H1 (cell line): ENCODE measurements at regions not wholly inside any gene's neighbourhood (a gene's known extent, or its start where the extent isn't known, plus 50 kb on each side); places are given as distances from the start of the nearest gene placed in this dataset.
"Not testable (repeated sequence)": the region's sequence is repeated elsewhere in the genome, so short reads cannot be mapped to it uniquely, and the experiment has no call there.

Experiments
- CTCF ChIA-PET: fragments of 300-600 bp; sonication (Branson Sonifier 250); formaldehyde crosslinking; loops from one replicate; lab custom pipeline; 2021; ENCODE audit not compliant: partially characterized antibody; lab: Charles Lee
- POLR2A ChIA-PET: fragments of 300-600 bp; sonication (Branson Sonifier 250); formaldehyde crosslinking; loops from one replicate; lab custom pipeline; 2021; ENCODE audit warnings: inconsistent platforms; ENCODE audit not compliant: partially characterized antibody; lab: Charles Lee
- DNase-seq, 2 experiments: peaks; one replicate each; pipeline versions ENCODE4 v3.0.0 to v3.0.0-alpha.2; 2010 to 2022; ENCODE audit warnings: low spot score in 2 of 2, low read depth in 1 of 2, mixed read lengths in 1 of 2
- FAIRE-seq: peaks from 2 replicates; lab custom pipeline; 2011; peaks lifted over from hg19 to GRCh38; lab: Jason Lieb, UNC
- H2AFZ ChIP-seq: 2 replicates; pipeline ENCODE4 v1.8.1; 2012; ENCODE audit warnings: low read length, inconsistent platforms
- H2AK5ac ChIP-seq: 2 replicates; pipeline ENCODE4 v1.6.1; 2013; ENCODE audit warnings: low read depth, low read length
- H2BK120ac ChIP-seq: replicated peaks from 2 replicates; pipeline ENCODE3; 2013; ENCODE audit warnings: low read depth, low read length, inconsistent platforms
- H2BK12ac ChIP-seq: 2 replicates; pipeline ENCODE4 v1.6.1; 2013; ENCODE audit warnings: low read depth, low read length
- H2BK15ac ChIP-seq: 2 replicates; pipeline ENCODE4 v1.6.1; 2013; ENCODE audit warnings: low read length
- H2BK20ac ChIP-seq: 2 replicates; pipeline ENCODE4 v1.6.1; 2013; ENCODE audit warnings: low read length
- H2BK5ac ChIP-seq: 2 replicates; pipeline ENCODE4 v1.6.1; 2013; ENCODE audit warnings: low read depth, low read length
- H3K14ac ChIP-seq: 2 replicates; pipeline ENCODE4 v1.6.1; 2013; ENCODE audit warnings: inconsistent platforms; ENCODE audit not compliant: insufficient read length
- H3K18ac ChIP-seq: 2 replicates; pipeline ENCODE4 v1.6.1; 2013; ENCODE audit warnings: low read length; ENCODE audit errors: extremely low read depth
- H3K23ac ChIP-seq: 2 replicates; pipeline ENCODE4 v1.6.1; 2013; ENCODE audit warnings: inconsistent platforms; ENCODE audit not compliant: insufficient read length
- H3K23me2 ChIP-seq: 2 replicates; pipeline ENCODE4 v1.6.1; 2013; ENCODE audit warnings: low read depth, low read length
- H3K27ac ChIP-seq: 2 replicates; pipeline ENCODE4 v1.6.1; 2011; ENCODE audit warnings: low read depth, low read length, inconsistent platforms
- H3K27me3 ChIP-seq, 4 experiments: replicated peaks in 1 of 4; 1 replicate in 1 of 4; 2 replicates in 3 of 4; pipeline versions ENCODE4 v1.6.1 to v1.8.1; 2011 to 2013; ENCODE audit warnings: low read length in 3 of 4, mild to moderate bottlenecking in 3 of 4, inconsistent platforms in 2 of 4, mixed read lengths in 2 of 4, moderate library complexity in 1 of 4; ENCODE audit not compliant: control insufficient read depth in 3 of 4, insufficient read depth in 3 of 4; ENCODE audit errors: extremely low read depth in 1 of 4
- H3K36me3 ChIP-seq, 4 experiments: 2 replicates each; pipeline versions ENCODE4 v1.6.1 to v1.8.1; 2011 to 2013; ENCODE audit warnings: mild to moderate bottlenecking in 4 of 4, low read length in 3 of 4, moderate library complexity in 2 of 4, control low read depth in 1 of 4, inconsistent platforms in 1 of 4; ENCODE audit not compliant: insufficient read depth in 4 of 4, control insufficient read depth in 2 of 4
- H3K4ac ChIP-seq: replicated peaks from 2 replicates; pipeline ENCODE3; 2013; ENCODE audit warnings: low read length, low read depth, mixed read lengths, inconsistent platforms; ENCODE audit not compliant: insufficient read length
- H3K4me1 ChIP-seq, 4 experiments: replicated peaks in 1 of 4; 1 replicate in 1 of 4; 2 replicates in 3 of 4; pipeline versions ENCODE4 v1.6.1 to v1.8.1; 2011 to 2013; ENCODE audit warnings: low read length in 3 of 4, inconsistent platforms in 2 of 4, mixed read lengths in 1 of 4; ENCODE audit not compliant: insufficient read depth in 4 of 4, control insufficient read depth in 3 of 4
- H3K4me2 ChIP-seq, 2 experiments: 2 replicates each; pipeline versions ENCODE4 v1.6.1 to v1.8.1; 2011 to 2013; ENCODE audit warnings: low read depth in 2 of 2, low read length in 2 of 2, control low read depth in 1 of 2, inconsistent platforms in 1 of 2, mild to moderate bottlenecking in 1 of 2; ENCODE audit not compliant: insufficient read depth in 1 of 2
- H3K4me3 ChIP-seq, 4 experiments: fragments of 200-600, 300-600 bp in 1 of 4; sonication (generic), shearing (Covaris generic), sonication (Bioruptor Twin) in 1 of 4; 2 replicates each; pipeline versions ENCODE4 v1.5.1 to v1.8.1; 2011 to 2016; ENCODE audit warnings: low read length in 4 of 4, low read depth in 3 of 4, control low read depth in 2 of 4, inconsistent platforms in 2 of 4, mild to moderate bottlenecking in 2 of 4, mixed read lengths in 1 of 4, moderate library complexity in 1 of 4; ENCODE audit not compliant: insufficient read depth in 2 of 4; ENCODE audit errors: extremely low read depth in 1 of 4
- H3K56ac ChIP-seq: replicated peaks from 2 replicates; pipeline ENCODE3; 2013; ENCODE audit warnings: low read depth, mild to moderate bottlenecking, mixed read lengths, low read length, inconsistent platforms; ENCODE audit not compliant: insufficient read length
- H3K79me1 ChIP-seq: 2 replicates; pipeline ENCODE4 v1.6.1; 2013; ENCODE audit warnings: low read depth, low read length, control low read depth
- H3K79me2 ChIP-seq, 2 experiments: 2 replicates each; pipeline versions ENCODE4 v1.6.1 to v1.8.1; 2012 to 2013; ENCODE audit warnings: low read length in 2 of 2, mild to moderate bottlenecking in 2 of 2, inconsistent platforms in 1 of 2; ENCODE audit not compliant: insufficient read depth in 2 of 2, control insufficient read depth in 1 of 2
- H3K9ac ChIP-seq, 4 experiments: replicated peaks in 1 of 4; 1 replicate in 1 of 4; 2 replicates in 3 of 4; pipeline versions ENCODE4 v1.6.1 to v1.8.1; 2011 to 2013; ENCODE audit warnings: low read depth in 3 of 4, low read length in 3 of 4, control low read depth in 2 of 4, mild to moderate bottlenecking in 2 of 4, moderate library complexity in 2 of 4, inconsistent platforms in 1 of 4; ENCODE audit errors: extremely low read depth in 1 of 4
- H3K9me3 ChIP-seq, 2 experiments: 2 replicates each; pipeline versions ENCODE4 v1.6.1 to v1.8.1; 2012 to 2013; ENCODE audit warnings: mild to moderate bottlenecking in 2 of 2, moderate library complexity in 2 of 2, control low read depth in 1 of 2, inconsistent platforms in 1 of 2, low read depth in 1 of 2, low read length in 1 of 2, mixed read lengths in 1 of 2; ENCODE audit not compliant: insufficient read depth in 2 of 2
- H4K20me1 ChIP-seq, 2 experiments: replicated peaks in 1 of 2; 2 replicates each; pipeline versions ENCODE3 to v1.8.1; 2011 to 2013; ENCODE audit warnings: inconsistent platforms in 2 of 2, low read length in 2 of 2, mild to moderate bottlenecking in 1 of 2; ENCODE audit not compliant: insufficient read depth in 2 of 2, control insufficient read depth in 1 of 2
- H4K5ac ChIP-seq: 2 replicates; pipeline ENCODE4 v1.6.1; 2013; ENCODE audit warnings: low read length, low read depth, mixed read lengths, inconsistent platforms; ENCODE audit not compliant: insufficient read length
- H4K8ac ChIP-seq: 2 replicates; pipeline ENCODE4 v1.8.0; 2013; ENCODE audit warnings: mild to moderate bottlenecking, moderate library complexity, low read length, inconsistent platforms; ENCODE audit not compliant: insufficient read depth; ENCODE audit errors: extremely low read depth
- H4K91ac ChIP-seq: replicated peaks from 2 replicates; pipeline ENCODE3; 2013; ENCODE audit warnings: low read length, mixed read lengths, inconsistent platforms; ENCODE audit not compliant: insufficient read length
- WGBS, 2 experiments: shearing (Covaris generic) in 1 of 2; methylation state at CpG; one replicate each; pipeline versions ENCODE4 v1.1.6 to v1.1.7; 2013 to 2015; ENCODE audit warnings: low lambda C conversion rate in 2 of 2, mixed read lengths in 2 of 2, inconsistent platforms in 1 of 2, low coverage in 1 of 2, missing lambda C conversion rate in 1 of 2; ENCODE audit not compliant: insufficient replicate concordance in 2 of 2, insufficient coverage in 1 of 2, insufficient read length in 1 of 2; ENCODE audit errors: extremely low coverage in 1 of 2, missing lambda C conversion rate in 1 of 2; 5-methylcytosine and 5-hydroxymethylcytosine counted together

GRCh38 chr7:159305185-159305584, 160.5 kb upstream of the VIPR2 start:
- H2BK20ac ChIP-seq, H3K27me3 ChIP-seq, H3K23me2 ChIP-seq, H4K8ac ChIP-seq, H3K4ac ChIP-seq, H3K4me1 ChIP-seq, H2BK12ac ChIP-seq, H3K79me1 ChIP-seq, H3K23ac ChIP-seq, H2AK5ac ChIP-seq, H3K79me2 ChIP-seq, H3K18ac ChIP-seq, H2BK120ac ChIP-seq, DNase-seq, H3K4me2 ChIP-seq, H3K36me3 ChIP-seq, H3K14ac ChIP-seq, H3K27ac ChIP-seq, H4K5ac ChIP-seq, CTCF ChIA-PET, H4K91ac ChIP-seq, H4K20me1 ChIP-seq, H2BK15ac ChIP-seq, H2AFZ ChIP-seq, H2BK5ac ChIP-seq, POLR2A ChIA-PET, FAIRE-seq, H3K56ac ChIP-seq, H3K9ac ChIP-seq, H3K4me3 ChIP-seq: not testable (repeated sequence)
- 57% methylated on average over 3 of the region's 3 CpGs; no CpG with 5 or more reads in 1 of the 2 experiments for WGBS, 2 experiments
- peaks cover 13 to 18% of the 10 kb centered on the region in 2 experiments; a peak in 3 of 4 replicates for H3K9me3 ChIP-seq

DNA sequence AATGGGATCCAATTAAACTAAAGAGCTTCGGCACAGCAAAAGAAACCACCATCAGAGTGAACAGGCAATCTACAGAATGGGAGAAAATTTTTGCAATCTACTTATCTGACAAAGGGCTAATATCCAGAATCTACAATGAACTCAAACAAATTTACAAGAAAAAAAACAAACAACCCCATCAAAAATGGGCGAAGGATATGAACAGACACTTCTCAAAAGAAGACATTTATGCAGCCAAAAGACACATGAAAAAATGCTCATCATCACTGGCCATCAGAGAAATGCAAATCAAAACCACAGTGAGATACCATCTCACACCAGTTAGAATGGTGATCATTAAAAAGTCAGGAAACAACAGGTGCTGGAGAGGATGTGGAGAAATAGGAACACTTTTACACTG, 158.8 kb upstream of the VIPR2 start:
- H3K23me2 ChIP-seq, H4K8ac ChIP-seq: not testable (repeated sequence)
- WGBS, 2 experiments, result 40% methylated on average over 1 of the region's 2 CpGs; no CpG with 5 or more reads in 1 of the 2 experiments

More for the DNA sequence above, 158.8 kb upstream of the VIPR2 start:
- H3K4me3 ChIP-seq, POLR2A ChIA-PET, H3K14ac ChIP-seq, CTCF ChIA-PET, H3K27me3 ChIP-seq, H3K56ac ChIP-seq, H3K23ac ChIP-seq, H3K4ac ChIP-seq, H2AK5ac ChIP-seq, H2AFZ ChIP-seq, H4K5ac ChIP-seq, H4K20me1 ChIP-seq, H3K9ac ChIP-seq, H3K79me2 ChIP-seq, H4K91ac ChIP-seq, FAIRE-seq, H3K27ac ChIP-seq, H3K4me2 ChIP-seq, H2BK12ac ChIP-seq, H2BK120ac ChIP-seq, H2BK5ac ChIP-seq, H2BK15ac ChIP-seq, H3K4me1 ChIP-seq, H3K36me3 ChIP-seq, H3K18ac ChIP-seq, DNase-seq, H3K79me1 ChIP-seq, H2BK20ac ChIP-seq: not testable (repeated sequence)
- peaks cover 8 to 16% of the 10 kb centered on the region in 2 experiments; a peak in 2 of 4 replicates for H3K9me3 ChIP-seq
